Embryonic facial prominence (tissue), 1 donor: ENCODE measurements at regions not wholly inside any gene's neighbourhood (a gene's known extent, or its start where the extent isn't known, plus 50 kb on each side); places are given as distances from the start of the nearest gene placed in this dataset.
"Not testable (repeated sequence)": the region's sequence is repeated elsewhere in the genome, so short reads cannot be mapped to it uniquely, and the experiment has no call there.

ENCODE experiments used
- DNase-seq: peaks from one replicate; pipeline ENCODE4 v3.0.0-alpha.2; 2016; ENCODE audit errors: extremely low spot score

DNA sequence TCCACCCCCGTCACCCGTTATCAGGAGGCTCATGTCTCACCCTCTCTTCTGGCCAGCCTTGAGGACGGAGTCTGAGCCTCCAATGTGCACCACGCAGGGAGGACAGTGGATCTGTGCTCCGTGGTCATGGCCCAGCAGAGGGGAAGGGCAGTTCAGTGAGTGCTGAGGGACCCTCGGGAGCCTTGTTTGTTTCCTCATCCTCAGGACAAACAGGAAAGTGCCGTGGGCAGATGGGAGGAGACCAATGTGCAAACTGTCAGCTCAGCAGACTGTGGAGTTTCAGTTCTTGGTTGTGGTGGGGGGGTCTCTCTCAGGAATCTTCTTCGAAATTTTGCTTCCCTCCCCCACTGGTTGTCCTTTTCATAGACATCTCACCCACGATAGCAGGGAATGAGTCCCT, 429.6 kb downstream of the DIRAS2 start:
- not testable (repeated sequence) for DNase-seq

DNA sequence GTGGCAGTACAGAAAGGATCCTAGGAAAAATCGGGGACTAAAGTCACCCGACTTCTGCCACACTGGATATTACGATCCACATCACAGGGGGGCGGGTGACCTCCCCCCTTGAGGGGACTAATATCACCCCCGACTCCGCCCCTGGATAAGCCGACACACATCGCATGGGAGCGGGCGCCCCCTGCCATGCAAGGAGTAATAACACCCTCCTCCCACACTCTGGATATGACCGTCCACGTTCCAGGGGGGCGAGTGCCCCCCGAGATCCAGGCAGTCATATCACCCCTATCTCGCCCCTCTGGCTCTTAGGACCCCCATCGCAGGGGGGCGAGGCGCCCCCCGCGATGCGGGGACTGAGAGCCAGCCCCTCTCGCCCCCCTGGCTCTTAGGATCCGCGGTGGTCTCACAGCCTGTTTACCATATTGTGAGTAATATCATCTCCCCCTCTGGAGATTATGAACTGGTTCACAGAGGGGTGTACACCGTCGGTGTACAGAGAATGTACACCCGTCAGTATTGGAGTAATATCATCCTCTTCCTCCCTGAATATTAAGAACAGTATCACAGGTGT, 423.0 kb downstream of the DIRAS2 start:
- no peak for DNase-seq

DNA sequence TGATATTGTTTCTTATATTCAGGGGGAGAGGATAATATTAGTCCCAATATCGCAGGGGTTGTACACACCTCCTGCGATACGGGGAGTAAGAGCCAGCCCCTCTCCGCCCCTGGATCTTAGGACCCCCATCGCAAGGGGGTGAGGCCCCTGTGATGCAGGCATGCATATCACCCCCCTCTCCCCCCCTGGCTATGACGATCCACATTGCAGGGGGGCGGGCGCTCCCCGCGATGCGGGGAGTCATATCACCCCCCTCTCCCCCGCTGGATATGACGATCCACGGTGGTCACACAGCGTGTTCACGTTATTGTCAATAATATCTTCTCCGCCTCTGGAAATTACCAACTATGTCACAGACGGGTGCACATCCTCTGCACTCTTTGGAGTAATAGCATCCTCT, 420.7 kb downstream of the DIRAS2 start:
- DNase-seq, result not testable (repeated sequence)

DNA sequence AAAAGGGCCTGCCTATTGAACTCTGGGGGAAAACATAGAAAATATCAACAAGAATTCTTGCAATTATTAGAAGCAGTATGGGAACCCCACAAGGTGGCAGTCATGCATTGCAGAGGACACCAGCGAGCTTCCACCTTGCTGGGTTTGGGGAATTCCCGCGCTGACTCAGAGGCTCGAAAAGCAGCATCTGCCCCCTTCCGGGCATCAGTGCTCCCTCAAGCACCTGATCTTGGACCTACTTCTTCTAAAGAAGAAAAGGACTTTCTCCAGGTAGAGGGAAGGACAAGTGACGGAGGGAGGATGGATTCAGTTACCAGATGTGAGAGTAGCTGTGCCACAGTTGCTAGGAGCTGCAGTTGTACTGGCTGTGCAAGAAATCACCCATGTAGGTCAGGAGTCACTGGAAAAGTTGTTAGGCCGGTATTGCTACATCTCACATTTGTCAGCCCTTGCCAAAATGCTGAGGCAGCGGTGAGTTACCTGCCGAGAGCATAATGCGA, 415.7 kb downstream of the DIRAS2 start:
- not testable (repeated sequence) for DNase-seq

DNA sequence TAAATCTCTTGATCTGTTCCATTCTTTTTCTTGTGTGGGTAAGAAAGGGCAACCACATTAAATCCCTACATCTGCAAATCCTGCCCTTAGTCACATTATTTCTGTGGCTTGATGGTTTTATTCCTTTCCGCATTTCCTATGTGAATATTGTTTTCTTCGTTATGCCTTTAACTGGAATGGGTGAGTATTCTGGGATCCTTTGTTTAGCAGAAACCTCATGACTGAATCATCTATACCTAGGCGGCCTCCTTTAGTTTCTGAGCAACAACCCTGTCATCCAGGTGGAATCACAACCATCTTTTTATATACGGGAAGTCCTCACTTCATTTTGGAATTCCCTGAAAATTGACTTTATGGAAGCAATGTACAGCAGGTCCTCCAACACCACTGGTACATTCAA, 409.5 kb downstream of the DIRAS2 start:
- DNase-seq, result not testable (repeated sequence)

GRCh38 chr9:90240541-90240940, 402.1 kb downstream of the DIRAS2 start:
- no peak for DNase-seq

DNA sequence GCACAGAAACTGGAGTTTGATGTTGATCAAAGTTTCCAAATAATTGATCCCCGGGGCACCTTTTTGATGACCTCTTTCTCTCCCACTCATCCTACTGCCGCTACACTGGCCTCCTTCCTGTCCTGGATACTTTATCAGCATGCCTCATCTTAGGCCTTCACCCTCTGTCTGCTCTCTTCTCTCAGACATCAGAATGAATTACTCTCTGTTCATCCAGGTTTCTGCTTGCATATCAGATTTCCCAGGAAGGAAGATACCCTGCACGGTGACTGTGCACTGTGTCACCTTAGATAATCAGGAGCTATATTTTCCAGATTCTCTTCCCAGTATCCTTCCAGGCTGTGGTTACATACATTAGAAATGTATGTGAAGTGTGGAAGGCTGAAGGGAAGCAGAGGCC, 397.0 kb downstream of the DIRAS2 start:
- DNase-seq, result no peak

GRCh38 chr9:90249094-90249493, 393.5 kb downstream of the DIRAS2 start:
- no peak for DNase-seq

DNA sequence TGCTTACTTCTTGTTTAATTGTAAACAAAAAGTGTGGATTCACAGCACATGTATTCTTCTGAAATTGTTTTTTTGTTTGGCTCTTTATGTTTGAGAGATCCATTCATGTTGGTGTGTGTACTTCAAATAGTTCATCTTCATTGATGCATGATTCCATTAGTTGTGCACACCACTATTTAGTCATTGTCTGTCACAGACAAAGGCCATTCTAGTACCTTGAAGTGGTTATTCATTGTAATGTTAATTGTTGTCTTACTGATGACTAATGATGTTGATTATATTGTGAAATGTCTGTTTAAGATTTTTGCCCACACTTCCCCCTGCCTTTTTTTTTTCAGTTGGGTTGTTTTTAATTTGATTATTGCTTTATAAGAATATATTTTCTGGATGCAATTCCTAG, 391.3 kb downstream of the DIRAS2 start:
- no peak for DNase-seq

DNA sequence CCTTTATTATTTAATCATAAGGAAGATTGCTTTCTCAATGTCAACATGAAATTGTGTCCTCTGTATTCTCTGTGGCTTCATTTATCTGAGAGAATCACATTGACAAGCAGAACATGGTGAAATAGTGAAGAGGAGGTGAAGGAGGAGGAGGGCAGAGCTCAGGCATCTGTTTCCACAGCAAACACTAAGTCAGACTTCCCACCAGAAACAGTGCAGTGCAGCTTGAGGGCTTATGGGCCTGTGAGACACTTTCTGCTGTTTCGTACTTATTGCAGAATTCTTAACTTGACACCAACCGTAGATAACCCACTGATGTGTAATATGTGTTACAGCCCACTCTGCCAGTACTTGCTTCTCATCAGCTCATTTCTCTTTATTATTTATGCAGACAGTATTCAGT, 386.3 kb downstream of the DIRAS2 start:
- no peak for DNase-seq

DNA sequence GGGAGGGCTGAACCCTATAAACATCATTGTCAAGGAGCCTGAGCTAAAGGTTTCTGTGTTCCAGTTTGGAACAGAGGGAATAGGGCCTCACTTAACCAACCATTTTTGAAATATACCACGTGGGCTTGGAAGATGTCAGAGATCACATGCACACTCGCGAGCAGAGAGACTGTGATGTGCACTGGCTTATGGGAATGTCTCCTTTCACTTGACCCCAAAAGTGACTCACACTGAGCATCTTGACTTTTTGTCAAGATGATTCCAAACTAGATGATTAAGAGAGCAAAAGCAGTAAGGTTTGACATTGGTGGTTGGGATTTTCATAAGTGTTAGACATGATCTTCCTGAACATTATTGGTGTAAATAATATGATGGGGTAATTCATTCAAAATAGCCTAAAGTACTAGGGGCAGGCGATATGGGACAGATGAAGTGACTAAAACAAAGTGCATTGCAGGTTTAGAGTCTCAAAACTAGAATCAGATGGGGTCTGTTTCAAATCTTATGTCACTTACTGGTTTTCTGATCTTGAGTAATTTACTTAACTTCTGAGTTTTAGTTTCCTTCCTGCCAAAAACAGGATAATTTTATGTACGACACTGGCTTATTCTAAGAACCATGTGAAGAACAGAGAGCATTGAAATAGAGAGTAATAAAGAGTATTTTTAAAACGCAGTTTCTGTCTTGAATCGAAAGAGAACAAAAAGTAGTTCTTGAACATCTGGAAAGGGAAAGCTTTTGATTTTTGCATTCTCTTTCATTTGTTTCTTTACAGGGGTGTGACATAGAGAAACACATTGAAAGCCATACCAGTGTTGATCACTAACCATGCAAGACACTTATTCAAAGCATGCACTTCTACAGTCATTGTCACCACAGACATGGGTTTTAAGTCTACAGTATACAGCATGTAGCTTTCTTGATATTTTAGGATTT, 383.0 kb downstream of the DIRAS2 start:
- DNase-seq, result no peak

DNA sequence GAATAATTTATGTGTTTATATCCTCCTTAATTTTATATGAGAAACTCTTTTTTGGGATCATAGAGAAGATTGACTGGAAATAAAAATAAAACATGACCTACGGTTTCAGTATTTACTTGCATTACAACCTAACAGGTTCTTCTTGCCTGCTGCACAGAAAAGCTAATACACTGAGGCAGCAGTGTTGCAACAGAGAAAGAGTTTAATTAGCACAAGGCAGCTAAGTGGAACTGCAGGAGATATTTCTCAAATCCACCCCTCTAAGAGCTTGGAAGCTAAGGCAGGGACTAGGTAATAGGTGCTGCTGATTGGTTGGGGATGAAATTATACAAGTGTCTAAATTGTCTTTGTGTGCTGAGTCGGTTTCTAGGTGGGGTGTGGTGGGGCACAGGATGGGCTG, 380.9 kb downstream of the DIRAS2 start:
- DNase-seq, result no peak

DNA sequence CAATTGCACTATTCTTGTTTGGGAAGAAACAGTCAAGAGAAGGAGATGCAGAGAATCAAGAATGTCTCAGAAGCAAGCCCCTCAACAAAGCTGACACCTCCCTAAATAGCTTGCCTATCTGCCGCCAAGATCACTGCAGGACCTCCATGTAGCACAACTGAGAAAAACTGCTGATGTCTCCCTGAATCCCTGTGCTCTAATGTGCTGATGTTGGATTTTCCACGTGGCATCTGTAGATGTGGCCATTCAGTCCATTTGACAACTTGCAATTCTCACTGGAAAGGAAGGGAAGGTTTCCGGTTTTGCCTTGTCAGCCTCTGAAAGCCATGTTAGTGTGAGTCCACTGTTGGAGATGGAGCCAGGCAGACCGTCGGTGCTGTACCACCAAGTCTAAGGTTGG, 374.0 kb downstream of the DIRAS2 start:
- DNase-seq, result no peak

DNA sequence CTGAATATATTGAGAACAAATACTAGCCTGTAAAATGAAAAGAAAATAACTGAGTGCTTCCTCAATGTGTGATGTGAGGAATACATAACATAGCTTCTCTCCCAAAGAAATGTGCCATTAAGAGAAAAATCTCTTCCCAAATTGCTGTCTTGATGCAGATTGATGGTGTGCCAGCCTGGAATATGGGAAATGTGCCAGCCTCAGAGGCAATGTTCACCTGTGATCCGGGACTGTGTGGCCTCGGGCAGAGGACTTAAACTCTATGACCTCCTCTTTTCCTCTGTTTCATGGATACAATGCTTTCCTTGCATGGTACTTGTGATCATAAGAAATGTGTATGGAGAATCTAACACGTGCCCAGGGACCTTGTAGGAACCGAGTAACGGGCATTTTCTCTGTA, 370.9 kb downstream of the DIRAS2 start:
- no peak for DNase-seq

DNA sequence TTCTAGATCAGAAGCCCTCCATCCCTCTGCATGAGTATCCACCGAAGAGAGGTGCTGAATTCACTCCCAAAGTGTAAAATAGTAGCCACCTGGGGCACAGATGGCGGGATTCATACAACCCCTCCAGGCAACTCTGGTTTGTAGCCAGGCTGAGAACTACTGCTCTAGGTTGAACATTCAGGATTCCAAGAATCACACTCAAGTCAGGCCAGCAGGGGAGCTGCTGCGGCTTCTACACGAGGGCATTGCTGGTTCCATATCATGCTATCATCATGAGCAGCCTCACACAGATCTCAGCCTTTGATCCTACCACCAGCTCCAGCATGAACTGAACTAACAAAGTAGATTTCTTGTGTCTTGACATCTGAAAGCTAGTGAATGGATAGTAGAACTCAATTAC, 367.9 kb downstream of the DIRAS2 start:
- DNase-seq, result no peak

GRCh38 chr9:90285946-90286345, 356.7 kb downstream of the DIRAS2 start:
- no peak for DNase-seq

- DNase-seq, result no peak
These were observed 354.9 kb downstream of the DIRAS2 start for GRCh38 chr9:90287567-90288274.

- no peak for DNase-seq
These were observed 354.4 kb downstream of the DIRAS2 start for GRCh38 chr9:90288275-90288639.

DNA sequence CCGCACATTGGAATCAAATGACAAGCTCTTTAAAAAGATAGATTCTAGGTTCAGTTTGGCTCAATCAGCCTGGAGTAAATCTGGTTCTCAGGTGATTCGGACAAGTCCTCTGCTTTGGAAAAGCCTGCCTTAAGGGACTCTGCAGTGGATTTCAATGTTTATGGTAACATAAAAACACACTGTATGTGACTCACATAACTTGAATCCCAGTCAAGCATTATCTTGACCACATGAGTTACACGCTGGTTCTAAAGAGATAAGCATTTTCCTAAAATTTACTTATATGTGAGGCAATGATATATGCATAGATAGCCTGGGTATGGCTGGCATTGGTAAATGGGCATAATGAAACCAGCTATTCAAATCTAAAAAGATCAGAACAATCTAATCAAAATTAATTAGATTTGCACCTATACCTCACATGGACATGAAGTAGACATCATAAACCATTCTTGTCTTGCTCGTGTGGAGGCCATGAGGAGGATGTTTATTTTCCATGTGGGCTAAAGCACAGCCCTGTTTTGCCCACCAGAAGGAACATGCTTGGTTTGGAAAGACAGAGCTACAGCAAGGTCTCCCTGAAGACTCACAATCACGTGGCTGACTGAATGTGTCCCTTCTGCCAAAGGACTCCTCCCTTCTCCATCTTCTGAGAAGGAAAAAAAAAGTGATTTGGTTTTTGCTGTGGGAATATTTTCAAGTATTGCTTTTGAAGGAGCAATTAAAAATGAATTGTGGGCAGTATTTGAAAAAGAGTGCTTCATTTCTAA, 351.7 kb downstream of the DIRAS2 start:
- no peak for DNase-seq

GRCh38 chr9:90296539-90296938, 346.1 kb downstream of the DIRAS2 start:
- no peak for DNase-seq

DNA sequence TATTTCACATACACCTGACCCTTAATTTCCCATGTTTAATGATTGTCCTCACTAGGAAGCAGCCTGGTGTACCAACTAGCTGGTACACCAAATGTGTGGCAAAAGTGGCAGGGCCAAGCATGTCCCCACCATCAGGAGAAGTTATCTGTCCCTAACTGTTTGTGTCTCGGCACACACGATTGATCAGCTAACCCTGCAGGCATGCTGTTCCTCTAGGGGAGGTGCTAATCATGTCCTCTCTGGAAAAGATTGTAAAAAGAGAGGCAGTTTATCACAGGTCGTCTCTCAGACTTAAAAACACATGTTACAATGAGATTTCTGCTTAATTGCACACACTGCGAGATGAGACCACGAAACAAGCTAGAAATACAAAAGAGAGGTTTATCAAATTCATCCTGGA, 342.7 kb downstream of the DIRAS2 start:
- DNase-seq, result no peak
